CD8-positive, alpha-beta memory T cell (primary cell): ENCODE measurements at regions not wholly inside any gene's neighbourhood (a gene's known extent, or its start where the extent isn't known, plus 50 kb on each side); places are given as distances from the start of the nearest gene placed in this dataset.

Experiments
- CTCF ChIA-PET: fragments of 350-600 bp; sonication (Branson Sonifier 250); formaldehyde crosslinking; loops from one replicate; lab custom pipeline; 2021; ENCODE audit warnings: antibody characterized with exemption; lab: Charles Lee
- POLR2A ChIA-PET: fragments of 350-600 bp; sonication (Branson Sonifier 250); formaldehyde crosslinking; loops from one replicate; lab custom pipeline; 2021; ENCODE audit warnings: antibody characterized with exemption; lab: Charles Lee
- DNase-seq, 5 donors: peaks; one replicate each; pipeline versions ENCODE4 v3.0.0 to v3.0.0-alpha.2; 2020 to 2022; ENCODE audit warnings: mixed read lengths in 1 of 5
- H3K27ac ChIP-seq: one replicate; pipeline ENCODE4 v1.7.0; 2013; ENCODE audit warnings: low read depth, mild to moderate bottlenecking, low read length, moderate library complexity
- H3K27me3 ChIP-seq: 2 replicates; pipeline ENCODE4 v1.7.0; 2013; ENCODE audit warnings: low read length, mild to moderate bottlenecking; ENCODE audit not compliant: insufficient read depth, poor library complexity, severe bottlenecking
- H3K36me3 ChIP-seq: 2 replicates; pipeline ENCODE4 v1.7.0; 2013; ENCODE audit warnings: mild to moderate bottlenecking, low read length, moderate library complexity; ENCODE audit not compliant: insufficient read depth
- H3K4me1 ChIP-seq: 2 replicates; pipeline ENCODE4 v1.7.0; 2013; ENCODE audit warnings: mild to moderate bottlenecking, low read length, moderate library complexity; ENCODE audit not compliant: insufficient read depth
- H3K4me3 ChIP-seq: 2 replicates; pipeline ENCODE4 v1.7.0; 2013; ENCODE audit warnings: mild to moderate bottlenecking, low read length
- H3K9me3 ChIP-seq: 2 replicates; pipeline ENCODE4 v1.7.0; 2013; ENCODE audit warnings: mild to moderate bottlenecking, low read length
- H3K27ac Mint-ChIP-seq, 8 donors: one replicate each; pipeline ENCODE4 v1.8.0; 2020 to 2021; ENCODE audit warnings: mixed read lengths in 8 of 8, mild to moderate bottlenecking in 6 of 8, inconsistent platforms in 3 of 8, moderate library complexity in 3 of 8
- H3K27me3 Mint-ChIP-seq, 2 donors: one replicate each; pipeline ENCODE4 v1.8.0; 2020 to 2021; ENCODE audit warnings: mixed read lengths in 2 of 2, mild to moderate bottlenecking in 1 of 2, moderate library complexity in 1 of 2
- H3K36me3 Mint-ChIP-seq, 3 donors: one replicate each; pipeline ENCODE4 v1.8.0; 2020 to 2021; ENCODE audit warnings: mixed read lengths in 3 of 3, inconsistent platforms in 1 of 3, mild to moderate bottlenecking in 1 of 3
- H3K4me1 Mint-ChIP-seq, 3 donors: one replicate each; pipeline ENCODE4 v1.8.0; 2020 to 2021; ENCODE audit warnings: mixed read lengths in 3 of 3, inconsistent platforms in 1 of 3, mild to moderate bottlenecking in 1 of 3
- H3K4me3 Mint-ChIP-seq, 7 donors: one replicate each; pipeline ENCODE4 v1.8.0; 2020 to 2021; ENCODE audit warnings: mixed read lengths in 7 of 7, mild to moderate bottlenecking in 6 of 7, moderate library complexity in 4 of 7, inconsistent platforms in 2 of 7
- H3K9me3 Mint-ChIP-seq, 5 donors: one replicate each; pipeline ENCODE4 v1.8.0; 2020 to 2022; ENCODE audit warnings: mixed read lengths in 5 of 5, mild to moderate bottlenecking in 3 of 5, moderate library complexity in 2 of 5, inconsistent platforms in 1 of 5

GRCh38 chr9:27625751-27626150, 52.5 kb upstream of the C9orf72 start:
- H3K27me3 ChIP-seq, result no peaks in the 10 kb centered on the region
- Mint-ChIP-seq H3K36me3 (no peaks in the 10 kb centered on the region), H3K4me3 (no peak overlapping the region), H3K4me1 (no peaks in the 10 kb centered on the region), H3K9me3 (peaks cover 0 to 2% (median 0%) of the 10 kb centered on the region in 5 donors), H3K27ac (peak overlapping the region in 1 of 8 donors; percentile 20), H3K27me3 (peaks cover 2 to 5% of the 10 kb centered on the region in 2 donors)
- no peaks in the 10 kb centered on the region for H3K4me1 ChIP-seq
- no peak overlapping the region for H3K4me3 ChIP-seq
- POLR2A ChIA-PET, result no interaction called here
- no peaks in the 10 kb centered on the region for H3K9me3 ChIP-seq
- CTCF ChIA-PET, result no interaction called here
- DNase-seq, result no peak
- H3K27ac ChIP-seq, result no peak overlapping the region
- H3K36me3 ChIP-seq, result no peaks in the 10 kb centered on the region

- no peaks in the 10 kb centered on the region for H3K9me3 ChIP-seq
- no peaks in the 10 kb centered on the region for H3K4me1 ChIP-seq
- Mint-ChIP-seq H3K27ac (no peak overlapping the region), H3K4me1 (no peaks in the 10 kb centered on the region), H3K36me3 (no peaks in the 10 kb centered on the region), H3K4me3 (no peak overlapping the region), H3K9me3 (peaks cover 0 to 2% (median 0%) of the 10 kb centered on the region in 5 donors), H3K27me3 (peaks cover 5 to 6% of the 10 kb centered on the region in 2 donors)
- H3K36me3 ChIP-seq, result no peaks in the 10 kb centered on the region
- CTCF ChIA-PET, result no interaction called here
- POLR2A ChIA-PET, result no interaction called here
- no peaks in the 10 kb centered on the region for H3K27me3 ChIP-seq
- H3K4me3 ChIP-seq, result no peak overlapping the region
- DNase-seq, result no peak
- H3K27ac ChIP-seq, result no peak overlapping the region
These were observed 53.2 kb upstream of the C9orf72 start for GRCh38 chr9:27626244-27627187.

DNA sequence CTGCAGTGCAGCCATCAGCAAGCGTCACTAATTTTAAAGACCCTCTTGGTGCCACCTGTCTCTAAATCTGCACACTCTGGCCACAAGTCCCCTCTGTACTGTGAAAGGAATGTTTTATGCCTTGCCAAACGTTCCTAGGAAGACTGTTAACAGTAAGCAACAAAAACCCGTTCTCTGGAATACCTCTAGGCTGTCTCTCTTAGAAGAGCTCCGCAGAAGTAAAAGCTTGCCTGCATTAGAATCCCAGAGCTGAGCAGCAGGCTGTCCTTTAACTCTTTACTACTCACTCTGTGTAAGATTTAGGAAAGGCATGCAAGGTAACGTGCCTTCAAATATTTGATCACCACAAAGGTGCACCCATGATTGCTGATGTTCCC, 53.9 kb upstream of the C9orf72 start:
- POLR2A ChIA-PET, result no interaction called here
- Histone ChIP-seq H3K4me1 (no peaks in the 10 kb centered on the region), H3K27me3 (no peaks in the 10 kb centered on the region), H3K27ac (no peak overlapping the region), H3K36me3 (no peaks in the 10 kb centered on the region), H3K9me3 (no peaks in the 10 kb centered on the region), H3K4me3 (no peak overlapping the region)
- Mint-ChIP-seq H3K27me3 (peaks cover 5 to 8% of the 10 kb centered on the region in 2 donors), H3K4me1 (no peaks in the 10 kb centered on the region), H3K9me3 (peaks cover 0 to 2% (median 0%) of the 10 kb centered on the region in 5 donors), H3K4me3 (no peak overlapping the region), H3K36me3 (no peaks in the 10 kb centered on the region), H3K27ac (no peak overlapping the region)
- no peak for DNase-seq
- CTCF ChIA-PET, result no interaction called here

DNA sequence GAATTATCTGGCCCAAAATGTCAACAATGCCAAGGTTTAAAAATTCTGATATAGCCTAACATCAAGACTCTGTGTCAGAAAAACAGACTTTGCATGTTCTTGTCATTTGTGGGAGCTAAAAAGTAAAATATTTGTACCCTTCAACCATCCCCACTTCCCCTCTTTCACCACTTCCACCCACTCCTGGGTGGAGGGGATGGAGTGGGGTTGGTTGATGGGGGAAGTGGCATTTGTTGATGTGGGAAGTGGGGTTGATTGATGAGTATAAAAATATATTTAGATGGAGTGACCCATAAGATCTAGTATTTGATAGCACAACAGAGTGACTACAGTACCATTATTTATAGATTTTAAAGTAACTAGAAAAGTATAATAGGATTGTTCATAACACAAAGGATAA, 55.0 kb upstream of the C9orf72 start:
- H3K27ac ChIP-seq, result no peak overlapping the region
- ChIA-PET CTCF (no interaction called here), POLR2A (no interaction called here)
- no peak for DNase-seq
- Mint-ChIP-seq H3K36me3 (no peaks in the 10 kb centered on the region), H3K4me3 (no peak overlapping the region), H3K27ac (no peak overlapping the region), H3K4me1 (no peaks in the 10 kb centered on the region), H3K27me3 (peaks cover 10 to 12% of the 10 kb centered on the region in 2 donors), H3K9me3 (peaks cover 0 to 2% (median 0%) of the 10 kb centered on the region in 5 donors)
- H3K36me3 ChIP-seq, result no peaks in the 10 kb centered on the region
- no peaks in the 10 kb centered on the region for H3K4me1 ChIP-seq
- H3K27me3 ChIP-seq, result no peaks in the 10 kb centered on the region
- H3K4me3 ChIP-seq, result no peak overlapping the region
- no peaks in the 10 kb centered on the region for H3K9me3 ChIP-seq

GRCh38 chr9:27629425-27629824, 56.1 kb upstream of the C9orf72 start:
- H3K36me3 ChIP-seq, result no peaks in the 10 kb centered on the region
- DNase-seq, result no peak
- POLR2A ChIA-PET, result no interaction called here
- Mint-ChIP-seq H3K36me3 (no peaks in the 10 kb centered on the region), H3K4me1 (no peaks in the 10 kb centered on the region), H3K27me3 (peaks cover 12 to 19% of the 10 kb centered on the region in 2 donors), H3K9me3 (peaks cover 0 to 2% (median 0%) of the 10 kb centered on the region in 5 donors), H3K4me3 (no peak overlapping the region), H3K27ac (no peak overlapping the region)
- CTCF ChIA-PET, result no interaction called here
- H3K4me3 ChIP-seq, result no peak overlapping the region
- H3K27me3 ChIP-seq, result no peaks in the 10 kb centered on the region
- no peaks in the 10 kb centered on the region for H3K9me3 ChIP-seq
- no peak overlapping the region for H3K27ac ChIP-seq
- H3K4me1 ChIP-seq, result no peaks in the 10 kb centered on the region

GRCh38 chr9:27632254-27632653, 59.0 kb upstream of the C9orf72 start:
- Mint-ChIP-seq H3K27me3 (peaks cover 12 to 14% of the 10 kb centered on the region in 2 donors), H3K4me1 (peaks cover 0 to 4% (median 0%) of the 10 kb centered on the region in 3 donors), H3K9me3 (no peaks in the 10 kb centered on the region), H3K36me3 (no peaks in the 10 kb centered on the region), H3K4me3 (no peak overlapping the region), H3K27ac (no peak overlapping the region)
- no peak for DNase-seq
- no peak overlapping the region for H3K27ac ChIP-seq
- H3K4me3 ChIP-seq, result no peak overlapping the region
- H3K27me3 ChIP-seq, result no peaks in the 10 kb centered on the region
- H3K9me3 ChIP-seq, result no peaks in the 10 kb centered on the region
- ChIA-PET CTCF (no interaction called here), POLR2A (no interaction called here)
- no peaks in the 10 kb centered on the region for H3K36me3 ChIP-seq
- no peaks in the 10 kb centered on the region for H3K4me1 ChIP-seq

- peaks cover 0 to 4% (median 0%) of the 10 kb centered on the region in 3 donors for H3K4me1 Mint-ChIP-seq
- H3K27ac Mint-ChIP-seq, result no peak overlapping the region
- H3K4me1 ChIP-seq, result no peaks in the 10 kb centered on the region
- ChIA-PET CTCF (no interaction called here), POLR2A (no interaction called here)
- no peaks in the 10 kb centered on the region for H3K9me3 Mint-ChIP-seq
- H3K9me3 ChIP-seq, result no peaks in the 10 kb centered on the region
- H3K36me3 ChIP-seq, result no peaks in the 10 kb centered on the region
- H3K4me3 Mint-ChIP-seq, result no peak overlapping the region
- peaks cover 12 to 18% of the 10 kb centered on the region in 2 donors for H3K27me3 Mint-ChIP-seq
- no peak overlapping the region for H3K27ac ChIP-seq
- H3K27me3 ChIP-seq, result no peaks in the 10 kb centered on the region
- no peaks in the 10 kb centered on the region for H3K36me3 Mint-ChIP-seq
- no peak overlapping the region for H3K4me3 ChIP-seq
- DNase-seq, result no peak
These were observed 60.5 kb upstream of the C9orf72 start for GRCh38 chr9:27633764-27634163.

DNA sequence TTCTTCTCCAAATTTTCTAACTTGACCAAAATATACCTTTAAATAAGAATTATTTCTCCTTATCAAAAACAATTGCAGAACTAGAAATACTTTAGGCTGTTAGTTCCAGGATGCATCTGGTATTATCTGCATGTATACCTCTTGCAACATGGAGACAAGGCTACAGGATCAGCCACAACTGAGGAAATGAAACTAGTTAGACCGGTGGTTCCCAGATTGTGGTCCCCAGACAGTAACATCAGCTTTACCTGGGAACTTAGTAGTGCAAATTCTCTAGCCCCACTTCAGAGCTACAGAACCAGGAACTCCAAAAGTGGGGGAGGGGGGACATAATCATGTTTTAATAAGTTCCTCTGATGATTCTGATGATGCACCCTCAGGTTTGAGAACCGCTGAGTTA, 61.6 kb upstream of the C9orf72 start:
- ChIA-PET POLR2A (no interaction called here), CTCF (no interaction called here)
- Mint-ChIP-seq H3K27ac (no peak overlapping the region), H3K9me3 (no peaks in the 10 kb centered on the region), H3K4me3 (no peak overlapping the region), H3K4me1 (peaks cover 0 to 4% (median 0%) of the 10 kb centered on the region in 3 donors), H3K36me3 (no peaks in the 10 kb centered on the region), H3K27me3 (peaks cover 17 to 23% of the 10 kb centered on the region in 2 donors)
- DNase-seq, result no peak
- H3K4me3 ChIP-seq, result no peak overlapping the region
- H3K27me3 ChIP-seq, result no peaks in the 10 kb centered on the region
- no peaks in the 10 kb centered on the region for H3K9me3 ChIP-seq
- no peak overlapping the region for H3K27ac ChIP-seq
- H3K4me1 ChIP-seq, result no peaks in the 10 kb centered on the region
- no peaks in the 10 kb centered on the region for H3K36me3 ChIP-seq
